ENCODE measurements at regions not wholly inside any gene's neighbourhood (a gene's known extent, or its start where the extent isn't known, plus 50 kb on each side); places are given as distances from the start of the nearest gene placed in this dataset.
A peak's percentile ranks its signal among the peaks of the same experiment; 100 is the strongest.

- H3K4me3 ChIP-seq, result no peak overlapping the region
- no peak overlapping the region for H3K27ac ChIP-seq
- H3K27me3 ChIP-seq, result peaks cover 2% of the 10 kb centered on the region; the same call in 1 of the 2 replicates
- peaks cover 3% of the 10 kb centered on the region; the same call in 1 of the 2 replicates for H3K4me1 ChIP-seq
- no peak for DNase-seq
- H3K36me3 ChIP-seq, result no peaks in the 10 kb centered on the region
- no peaks in the 10 kb centered on the region; the same call in 1 of the 2 replicates for H3K9me3 ChIP-seq (replicated peaks)
Observed at GRCh38 chr21:35855484-35855883, 204.8 kb downstream of the SETD4 start.

DNA sequence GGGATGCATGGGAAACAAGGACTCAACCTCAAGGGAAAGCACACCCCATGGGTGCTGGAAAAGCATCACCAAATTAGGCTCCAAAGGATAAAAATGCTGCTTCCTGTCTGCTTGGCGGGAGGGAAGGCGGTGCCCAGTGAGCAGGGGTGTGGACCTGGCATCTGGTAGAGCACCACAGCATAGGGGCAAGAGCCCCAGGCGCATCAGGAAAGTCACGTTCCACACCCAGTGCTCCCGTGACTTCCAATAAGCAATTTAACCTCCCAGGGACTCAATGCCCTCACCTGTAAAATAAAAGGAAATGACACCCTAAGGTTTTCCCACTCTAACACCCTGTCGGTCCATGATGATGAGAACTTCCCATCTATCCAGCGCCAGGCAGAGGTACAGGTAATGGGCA is 206.0 kb downstream of the SETD4 start:
- Histone ChIP-seq H3K9me3 (replicated peaks) (no peaks in the 10 kb centered on the region; the same call in 1 of the 2 replicates), H3K4me3 (no peak overlapping the region), H3K27ac (no peak overlapping the region), H3K27me3 (peaks cover 2% of the 10 kb centered on the region; the same call in 1 of the 2 replicates), H3K4me1 (peaks cover 8% of the 10 kb centered on the region; the same call in 1 of the 2 replicates), H3K36me3 (no peaks in the 10 kb centered on the region)
- no peak for DNase-seq

- H3K4me1 ChIP-seq, result peaks cover 8% of the 10 kb centered on the region; the same call in 1 of the 2 replicates
- H3K9me3 ChIP-seq (replicated peaks), result no peaks in the 10 kb centered on the region; the same call in 1 of the 2 replicates
- H3K4me3 ChIP-seq, result no peak overlapping the region
Observed at GRCh38 chr21:35853321-35854239, 206.7 kb downstream of the SETD4 start.

GRCh38 chr21:35852820-35853219 is 207.5 kb downstream of the SETD4 start:
- Histone ChIP-seq H3K27me3 (no peaks in the 10 kb centered on the region), H3K9me3 (replicated peaks) (no peaks in the 10 kb centered on the region; the same call in 1 of the 2 replicates), H3K27ac (no peak overlapping the region), H3K4me3 (no peak overlapping the region), H3K36me3 (no peaks in the 10 kb centered on the region), H3K4me1 (peaks cover 8% of the 10 kb centered on the region; the same call in 1 of the 2 replicates)
- DNase-seq, result no peak

More at GRCh38 chr21:35853321-35854239, 206.7 kb downstream of the SETD4 start:
- Histone ChIP-seq H3K36me3 (no peaks in the 10 kb centered on the region), H3K27ac (no peak overlapping the region), H3K27me3 (peaks cover 1% of the 10 kb centered on the region; the same call in 1 of the 2 replicates)
- no peak for DNase-seq

DNA sequence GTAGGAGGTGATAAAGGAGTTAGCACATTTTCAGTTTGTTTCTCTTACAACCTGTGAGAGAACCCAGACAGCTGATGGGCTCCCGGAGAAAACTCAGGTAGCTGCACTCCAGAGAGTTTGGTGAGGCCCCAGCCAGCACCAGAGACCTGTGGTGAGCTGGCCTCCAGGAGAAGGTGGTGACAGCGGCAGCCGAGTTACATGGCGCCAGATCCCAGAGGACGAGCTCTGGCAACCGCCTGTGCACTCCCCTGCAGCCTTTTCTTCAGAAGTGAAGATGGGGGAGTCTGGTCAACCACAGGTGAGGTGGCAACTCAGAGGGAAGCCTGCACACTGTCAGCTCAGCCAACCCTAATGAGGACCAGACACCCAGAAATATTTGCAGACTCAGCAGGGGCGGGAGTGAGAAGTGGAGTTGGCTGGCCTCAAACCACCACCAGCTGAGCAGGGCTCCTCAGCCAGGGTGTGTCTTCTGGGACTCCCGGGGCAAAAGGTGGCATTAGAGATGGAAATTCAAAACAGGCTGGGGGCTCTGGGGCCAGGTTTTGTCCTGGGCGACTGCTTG is 209.7 kb downstream of the SETD4 start:
- no peak overlapping the region for H3K4me3 ChIP-seq
- no peaks in the 10 kb centered on the region for H3K27me3 ChIP-seq
- no peak overlapping the region for H3K27ac ChIP-seq

GRCh38 chr21:35850029-35850428 is 210.3 kb downstream of the SETD4 start:
- no peaks in the 10 kb centered on the region; the same call in 1 of the 2 replicates for H3K9me3 ChIP-seq (replicated peaks)
- no peaks in the 10 kb centered on the region for H3K27me3 ChIP-seq
- no peaks in the 10 kb centered on the region for H3K36me3 ChIP-seq
- no peak for DNase-seq
- peaks cover 8% of the 10 kb centered on the region; the same call in 1 of the 2 replicates for H3K4me1 ChIP-seq
- no peak overlapping the region for H3K27ac ChIP-seq
- no peak overlapping the region for H3K4me3 ChIP-seq

More for the DNA sequence above, 209.7 kb downstream of the SETD4 start:
- H3K9me3 ChIP-seq (replicated peaks), result no peaks in the 10 kb centered on the region; the same call in 1 of the 2 replicates
- H3K4me1 ChIP-seq, result peaks cover 8% of the 10 kb centered on the region; the same call in 1 of the 2 replicates
- H3K36me3 ChIP-seq, result no peaks in the 10 kb centered on the region
- DNase-seq, result no peak

DNA sequence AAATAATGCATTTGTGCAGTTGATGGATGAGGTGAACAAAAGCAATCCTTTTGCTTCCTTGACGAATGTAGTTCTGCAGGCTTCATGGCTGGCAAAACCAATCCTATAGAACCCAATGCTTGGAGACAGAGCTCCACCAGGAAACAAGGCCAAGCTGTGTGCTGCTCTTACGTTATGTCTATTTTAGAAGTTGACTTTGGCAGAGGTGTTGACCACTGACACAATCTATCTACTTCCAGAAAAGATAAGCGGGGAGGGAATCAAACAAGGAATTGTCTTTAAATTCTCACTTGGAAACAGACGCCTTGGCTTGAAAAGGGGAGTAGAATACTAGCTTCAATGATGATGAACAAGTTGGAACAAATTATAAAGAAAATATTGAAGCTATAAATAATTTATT is 211.2 kb downstream of the SETD4 start:
- no peak for DNase-seq

DNA sequence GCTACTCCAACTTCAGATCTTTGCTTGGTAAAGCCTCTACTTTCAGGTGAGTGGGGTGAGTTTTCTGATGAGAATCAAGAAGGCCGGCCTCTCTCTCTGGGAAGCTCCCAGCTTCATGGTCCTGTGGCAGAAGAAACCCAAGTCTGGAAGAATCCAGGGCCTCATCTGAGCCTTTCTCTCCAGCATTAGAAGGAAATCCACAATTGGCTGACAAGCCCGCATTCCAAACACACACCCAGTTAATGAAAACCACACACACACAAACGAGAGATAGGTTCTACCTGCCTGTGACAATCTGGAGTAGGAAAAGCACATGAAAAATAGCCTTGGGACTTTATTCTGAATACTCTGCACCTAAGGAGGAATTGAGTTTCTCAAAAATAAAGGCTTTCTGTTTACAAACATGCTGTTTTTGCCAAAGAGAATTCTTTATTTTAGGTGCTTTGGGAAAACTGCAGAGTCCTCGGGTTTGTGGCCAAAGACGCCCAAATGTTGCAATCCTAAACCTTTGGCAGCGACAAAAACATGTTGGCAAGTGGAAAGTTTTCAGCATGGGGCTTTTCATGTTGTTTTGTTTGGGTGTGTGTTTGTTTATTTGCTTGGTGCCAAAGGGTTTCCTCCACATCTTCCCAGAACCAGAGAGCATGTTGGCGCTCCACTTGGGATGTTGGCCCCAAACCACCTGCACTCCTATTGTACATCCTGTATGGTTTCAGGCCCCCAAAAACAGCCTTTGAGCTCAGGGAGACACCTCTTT is 216.2 kb downstream of the SETD4 start:
- Histone ChIP-seq H3K27me3 (no peaks in the 10 kb centered on the region), H3K36me3 (no peaks in the 10 kb centered on the region), H3K4me3 (no peak overlapping the region), H3K27ac (no peak overlapping the region), H3K4me1 (no peaks in the 10 kb centered on the region; the same call in 1 of the 2 replicates), H3K9me3 (replicated peaks) (no peaks in the 10 kb centered on the region)
- DNase-seq, result no peak

More for the DNA sequence above, 211.2 kb downstream of the SETD4 start:
- H3K4me3 ChIP-seq, result no peak overlapping the region
- no peaks in the 10 kb centered on the region for H3K36me3 ChIP-seq
- H3K27ac ChIP-seq, result no peak overlapping the region
- no peaks in the 10 kb centered on the region for H3K27me3 ChIP-seq
- H3K9me3 ChIP-seq (replicated peaks), result no peaks in the 10 kb centered on the region; the same call in 1 of the 2 replicates
- peaks cover 8% of the 10 kb centered on the region; the same call in 1 of the 2 replicates for H3K4me1 ChIP-seq

DNA sequence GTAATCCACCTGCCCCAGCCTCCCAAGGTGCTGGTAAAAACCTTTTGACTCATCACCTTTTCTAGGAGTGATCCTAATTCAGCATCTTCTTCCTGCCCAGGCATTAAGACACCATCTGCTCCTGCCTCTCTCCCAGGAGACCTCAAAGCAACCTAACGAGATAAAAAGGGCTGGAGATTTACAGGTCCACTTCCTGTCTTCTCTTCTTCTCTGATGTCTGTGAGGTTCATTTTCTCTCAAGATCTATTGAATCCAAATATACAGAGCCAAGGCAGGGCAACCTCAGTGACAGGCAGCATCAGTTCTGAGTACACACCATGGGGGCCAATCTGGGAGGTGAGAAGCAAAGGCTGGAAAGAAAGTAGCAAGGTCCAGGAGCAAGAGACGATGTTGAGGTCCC is 219.4 kb downstream of the SETD4 start:
- no peak overlapping the region for H3K27ac ChIP-seq
- no peak for DNase-seq
- H3K36me3 ChIP-seq, result no peaks in the 10 kb centered on the region
- no peaks in the 10 kb centered on the region for H3K27me3 ChIP-seq
- H3K4me1 ChIP-seq, result no peaks in the 10 kb centered on the region; the same call in 1 of the 2 replicates
- H3K9me3 ChIP-seq (replicated peaks), result no peaks in the 10 kb centered on the region
- H3K4me3 ChIP-seq, result no peak overlapping the region

GRCh38 chr21:35840197-35840799 is 220.0 kb downstream of the SETD4 start:
- no peaks in the 10 kb centered on the region for H3K36me3 ChIP-seq
- no peaks in the 10 kb centered on the region for H3K27me3 ChIP-seq
- no peaks in the 10 kb centered on the region; the same call in 1 of the 2 replicates for H3K4me1 ChIP-seq
- DNase-seq, result peak; percentile 71 to 85
- no peaks in the 10 kb centered on the region for H3K9me3 ChIP-seq (replicated peaks)
- no peak overlapping the region for H3K27ac ChIP-seq
- no peak overlapping the region for H3K4me3 ChIP-seq

DNA sequence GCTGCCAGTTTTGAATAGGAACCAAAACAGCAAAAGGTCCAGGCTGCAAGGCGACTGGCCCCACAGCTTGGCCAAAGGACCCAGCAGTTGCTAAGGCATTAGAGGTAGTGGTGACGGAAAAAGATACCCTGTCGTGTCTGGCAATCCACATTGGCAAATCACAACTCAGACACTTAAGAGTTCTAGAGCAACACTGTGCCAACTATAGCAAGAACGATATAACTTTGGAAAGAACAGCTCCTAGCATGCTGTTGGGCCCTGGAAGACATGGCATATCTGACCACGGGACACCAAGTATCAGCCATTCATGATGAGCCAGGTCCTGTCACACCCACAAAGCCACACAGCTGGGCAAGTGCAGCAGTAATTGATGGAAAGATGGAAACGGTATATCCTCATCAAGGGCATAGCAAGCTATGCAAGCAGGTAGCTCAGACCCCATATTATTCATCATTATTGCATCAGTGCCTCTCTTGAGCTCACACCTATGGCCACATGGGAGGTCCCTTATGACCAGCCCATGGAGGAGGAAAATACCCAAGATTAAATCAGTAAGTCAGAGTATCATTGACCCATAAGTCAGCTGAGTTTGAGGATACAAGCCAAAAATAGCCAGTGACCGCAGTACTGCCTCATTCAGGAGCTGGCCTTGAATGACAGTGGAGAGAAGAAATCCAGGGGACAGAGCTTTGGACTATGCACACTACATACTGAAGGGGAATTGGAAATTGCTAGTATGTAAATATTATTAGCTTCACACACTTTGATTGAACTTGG is 221.2 kb downstream of the SETD4 start:
- Histone ChIP-seq H3K9me3 (replicated peaks) (no peaks in the 10 kb centered on the region), H3K27ac (no peak overlapping the region), H3K4me3 (no peak overlapping the region), H3K4me1 (no peaks in the 10 kb centered on the region; the same call in 1 of the 2 replicates), H3K27me3 (no peaks in the 10 kb centered on the region), H3K36me3 (no peaks in the 10 kb centered on the region)
- DNase-seq, result no peak

- no peaks in the 10 kb centered on the region; the same call in 1 of the 2 replicates for H3K4me1 ChIP-seq
- no peak overlapping the region for H3K27ac ChIP-seq
- H3K9me3 ChIP-seq (replicated peaks), result no peaks in the 10 kb centered on the region
- no peaks in the 10 kb centered on the region for H3K36me3 ChIP-seq
- DNase-seq, result no peak
- no peak overlapping the region for H3K4me3 ChIP-seq
- no peaks in the 10 kb centered on the region for H3K27me3 ChIP-seq
Observed at GRCh38 chr21:35838350-35838749, 222.0 kb downstream of the SETD4 start.

- Histone ChIP-seq H3K4me1 (peaks cover 6% of the 10 kb centered on the region), H3K4me3 (no peak overlapping the region), H3K36me3 (no peaks in the 10 kb centered on the region), H3K27ac (no peak overlapping the region), H3K27me3 (no peaks in the 10 kb centered on the region), H3K9me3 (replicated peaks) (no peaks in the 10 kb centered on the region)
- DNase-seq, result no peak
Observed at GRCh38 chr21:35833991-35834390, 226.3 kb downstream of the SETD4 start.

Measured in SJCRH30 (cell line).